LHCN-M2 (cell line): ENCODE measurements at regions not wholly inside any gene's neighbourhood (a gene's known extent, or its start where the extent isn't known, plus 50 kb on each side); places are given as distances from the start of the nearest gene placed in this dataset.
"Not testable (repeated sequence)": the region's sequence is repeated elsewhere in the genome, so short reads cannot be mapped to it uniquely, and the experiment has no call there.

Source experiments
- DNase-seq: peaks from one replicate; pipeline ENCODE4 v3.0.0-alpha.2; 2012; ENCODE audit warnings: low read depth

- no peak for DNase-seq
Measured at GRCh38 chr16:5917436-5918195, 820.0 kb upstream of the EEF2KMT start.

- DNase-seq, result no peak
Measured at GRCh38 chr16:5916711-5917191, 819.2 kb upstream of the EEF2KMT start.

- DNase-seq, result no peak
Measured at GRCh38 chr16:5911241-5911640, 813.6 kb upstream of the EEF2KMT start.

GRCh38 chr16:5909556-5909955 is 812.0 kb upstream of the EEF2KMT start:
- not testable (repeated sequence) for DNase-seq

GRCh38 chr16:5907544-5907943 is 809.9 kb upstream of the EEF2KMT start:
- no peak for DNase-seq

- DNase-seq, result no peak
Measured at GRCh38 chr16:5906351-5906750, 808.8 kb upstream of the EEF2KMT start.

GRCh38 chr16:5905935-5906334 is 808.3 kb upstream of the EEF2KMT start:
- no peak for DNase-seq

- no peak for DNase-seq
Measured at GRCh38 chr16:5903832-5904231, 806.2 kb upstream of the EEF2KMT start.

- DNase-seq, result no peak
Measured at GRCh38 chr16:5903153-5903552, 805.6 kb upstream of the EEF2KMT start.

- DNase-seq, result no peak
Measured at GRCh38 chr16:5900046-5900445, 802.5 kb upstream of the EEF2KMT start.

- DNase-seq, result no peak
Measured at GRCh38 chr16:5895976-5896375, 798.4 kb upstream of the EEF2KMT start.

- DNase-seq, result no peak
Measured at GRCh38 chr16:5895137-5895536, 797.5 kb upstream of the EEF2KMT start.

- no peak for DNase-seq
Measured at GRCh38 chr16:5891296-5891695, 793.7 kb upstream of the EEF2KMT start.

- DNase-seq, result no peak
Measured at GRCh38 chr16:5885521-5885920, 787.9 kb upstream of the EEF2KMT start.

GRCh38 chr16:5884996-5885395 is 787.4 kb upstream of the EEF2KMT start:
- DNase-seq, result no peak

- no peak for DNase-seq
Measured at GRCh38 chr16:5884339-5884738, 786.7 kb upstream of the EEF2KMT start.

GRCh38 chr16:5882087-5882640 is 784.6 kb upstream of the EEF2KMT start:
- DNase-seq, result no peak

- no peak for DNase-seq
Measured at GRCh38 chr16:5875416-5875815, 777.8 kb upstream of the EEF2KMT start.

- DNase-seq, result no peak
Measured at GRCh38 chr16:5874899-5875298, 777.3 kb upstream of the EEF2KMT start.

GRCh38 chr16:5873221-5873620 is 775.6 kb upstream of the EEF2KMT start:
- DNase-seq, result no peak

- no peak for DNase-seq
Measured at GRCh38 chr16:5870886-5871691, 773.5 kb upstream of the EEF2KMT start.

- DNase-seq, result no peak
Measured at GRCh38 chr16:5867250-5867649, 769.7 kb upstream of the EEF2KMT start.

- no peak for DNase-seq
Measured at GRCh38 chr16:5865236-5865635, 767.6 kb upstream of the EEF2KMT start.
